ENCODE measurements at regions not wholly inside any gene's neighbourhood (a gene's known extent, or its start where the extent isn't known, plus 50 kb on each side); places are given as distances from the start of the nearest gene placed in this dataset.

DNA sequence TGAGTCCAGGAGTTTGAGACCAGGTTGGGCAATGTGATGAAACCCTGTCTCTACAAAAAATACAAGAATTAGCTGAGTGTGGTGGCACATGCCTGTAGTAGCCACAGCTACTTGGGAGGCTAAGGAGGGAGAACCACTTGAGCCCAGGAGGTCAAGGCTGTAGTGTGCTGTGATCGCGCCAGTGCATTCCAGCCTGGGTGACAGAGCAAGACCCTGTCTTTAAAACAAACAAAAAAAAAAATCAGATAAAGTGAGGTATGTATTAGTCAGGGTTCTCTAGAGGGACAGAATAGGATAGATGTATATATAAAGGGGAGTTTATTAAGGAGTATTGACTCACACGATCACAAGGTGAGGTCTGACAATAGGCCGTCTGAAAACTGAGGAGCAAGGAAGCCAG lies 101.5 kb upstream of the GPR26 start:
- peaks cover 0 to 23% (median under 1%) of the 10 kb centered on the region in 3 donors for H3K27me3 ChIP-seq (ENCODE audit: insufficient read depth in 3 of 3, low read length in 2 of 3)
- intact Hi-C loops (cut with DNase I), result loop anchor here (5.0 to 10.0 kb wide), 2 partner anchors 910 to 1812 kb away; no protein-coding TSS in a partner anchor

DNA sequence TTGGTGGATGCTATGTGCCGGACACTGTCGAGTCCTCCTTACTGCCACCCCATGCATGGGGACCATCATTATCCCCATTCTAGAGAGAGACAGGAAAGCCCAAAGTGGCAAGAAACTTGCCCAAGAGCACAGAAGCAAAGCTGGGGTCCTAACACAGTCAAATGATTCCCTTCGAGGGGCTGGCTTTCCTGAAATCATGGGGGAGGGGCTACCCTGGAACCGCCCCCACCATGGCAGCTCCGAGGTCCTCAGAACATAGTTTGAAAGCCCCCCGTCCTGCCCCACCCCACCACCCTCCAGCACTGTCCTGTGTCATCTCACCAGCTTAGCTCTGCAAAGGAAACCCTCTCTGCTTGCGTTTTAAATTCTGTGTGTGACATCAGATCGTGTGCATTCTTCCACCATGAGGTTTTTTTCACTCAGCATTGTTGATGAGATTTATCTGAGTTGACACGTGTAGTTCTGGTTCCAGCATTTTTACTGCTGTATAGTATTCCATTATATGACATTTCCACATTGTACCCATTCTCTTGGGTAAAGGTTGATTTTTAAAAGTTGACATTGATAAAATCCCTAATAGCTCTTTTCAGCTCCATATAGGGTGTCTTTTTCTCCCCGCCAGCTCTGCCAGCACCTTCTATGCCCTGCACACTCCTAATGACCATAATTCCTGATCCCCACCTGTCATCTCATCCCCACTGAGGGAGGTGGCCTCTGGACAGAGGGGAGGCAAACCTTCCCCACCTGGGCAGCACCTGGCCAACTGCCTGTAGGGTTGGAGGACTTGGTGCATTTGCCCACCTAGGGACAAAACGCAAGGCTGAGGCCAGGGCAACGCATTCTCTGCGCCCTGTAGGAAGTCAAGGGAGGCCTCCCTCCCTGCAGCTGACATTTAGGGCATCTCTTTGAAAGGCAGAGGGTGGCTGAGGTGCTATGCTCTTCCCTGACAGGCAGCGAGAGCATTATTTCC lies 100.2 kb upstream of the GPR26 start:
- 79 to 81% (median 80%) methylated on average over 14 of the region's 14 CpGs for WGBS, 3 donors
- Histone ChIP-seq H3K36me3 (ENCODE audit: insufficient read depth in 1 of 2, low read depth in 1 of 2) (no peaks in the 10 kb centered on the region), H3K4me3 (no peak overlapping the region), H3K27me3 (ENCODE audit: insufficient read depth in 3 of 3, low read length in 2 of 3) (peaks cover 0 to 34% (median 7%) of the 10 kb centered on the region in 3 donors), H3K9me3 (no peaks in the 10 kb centered on the region), H3K27ac (no peak overlapping the region), H3K4me1 (no peaks in the 10 kb centered on the region)
- DNase-seq, result no peak
- ATAC-seq, result no peak
- TF ChIP-seq, protein P1, sequence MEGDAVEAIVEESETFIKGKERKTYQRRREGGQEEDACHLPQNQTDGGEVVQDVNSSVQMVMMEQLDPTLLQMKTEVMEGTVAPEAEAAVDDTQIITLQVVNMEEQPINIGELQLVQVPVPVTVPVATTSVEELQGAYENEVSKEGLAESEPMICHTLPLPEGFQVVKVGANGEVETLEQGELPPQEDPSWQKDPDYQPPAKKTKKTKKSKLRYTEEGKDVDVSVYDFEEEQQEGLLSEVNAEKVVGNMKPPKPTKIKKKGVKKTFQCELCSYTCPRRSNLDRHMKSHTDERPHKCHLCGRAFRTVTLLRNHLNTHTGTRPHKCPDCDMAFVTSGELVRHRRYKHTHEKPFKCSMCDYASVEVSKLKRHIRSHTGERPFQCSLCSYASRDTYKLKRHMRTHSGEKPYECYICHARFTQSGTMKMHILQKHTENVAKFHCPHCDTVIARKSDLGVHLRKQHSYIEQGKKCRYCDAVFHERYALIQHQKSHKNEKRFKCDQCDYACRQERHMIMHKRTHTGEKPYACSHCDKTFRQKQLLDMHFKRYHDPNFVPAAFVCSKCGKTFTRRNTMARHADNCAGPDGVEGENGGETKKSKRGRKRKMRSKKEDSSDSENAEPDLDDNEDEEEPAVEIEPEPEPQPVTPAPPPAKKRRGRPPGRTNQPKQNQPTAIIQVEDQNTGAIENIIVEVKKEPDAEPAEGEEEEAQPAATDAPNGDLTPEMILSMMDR (IDR thresholded peaks at IDR 0.05), result no peak
- intact Hi-C loops (cut with DNase I), result loop anchor here (5.0 to 10.0 kb wide), 2 partner anchors 911 to 1814 kb away; no protein-coding TSS in a partner anchor

More for the DNA sequence above, 101.5 kb upstream of the GPR26 start:
- no peaks in the 10 kb centered on the region for H3K36me3 ChIP-seq (ENCODE audit: insufficient read depth in 1 of 2, low read depth in 1 of 2)
- H3K4me3 ChIP-seq, result no peak overlapping the region
- no peaks in the 10 kb centered on the region for H3K4me1 ChIP-seq
- no peaks in the 10 kb centered on the region for H3K9me3 ChIP-seq
- WGBS, 3 donors, result 86 to 88% (median 87%) methylated on average over 4 of the region's 4 CpGs
- TF ChIP-seq, protein P1 (IDR thresholded peaks at IDR 0.05), result no peak
- ATAC-seq (no peak), DNase-seq (no peak)
- no peak overlapping the region for H3K27ac ChIP-seq

DNA sequence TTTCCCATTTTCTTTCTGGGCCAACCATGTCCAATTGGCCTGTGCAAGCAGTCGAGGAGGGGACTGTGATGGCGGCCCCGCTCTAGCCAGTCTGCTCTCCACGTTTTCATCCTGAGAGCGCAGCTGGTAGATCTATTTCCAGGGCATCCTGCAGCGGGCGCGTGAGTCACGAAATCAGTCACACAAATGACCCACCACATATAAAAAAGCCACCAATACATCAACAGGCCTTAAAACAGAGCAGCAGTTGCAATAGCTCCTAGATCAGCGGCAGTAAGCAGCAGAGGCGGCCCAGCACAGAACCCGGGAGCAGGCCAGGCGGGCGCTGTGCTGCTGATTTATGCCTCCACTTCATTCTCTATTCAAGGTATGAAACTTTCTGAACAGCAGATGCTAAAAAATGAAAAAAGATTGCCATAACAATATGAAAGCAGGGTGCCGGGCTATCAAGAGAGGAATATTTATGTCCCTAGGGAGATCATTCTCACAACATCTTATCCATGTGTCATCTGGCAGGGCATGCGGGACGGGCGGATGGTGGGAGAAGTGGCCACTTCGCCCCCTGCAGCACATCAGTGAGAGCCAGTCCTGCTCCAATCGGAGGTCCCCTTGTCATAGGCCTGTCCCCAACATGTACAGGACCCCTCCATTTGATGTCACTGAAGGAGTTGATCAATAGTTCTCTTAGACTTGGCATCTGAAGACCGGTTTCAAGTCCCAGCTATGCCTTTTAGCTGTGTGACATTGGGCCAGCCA lies 98.0 kb upstream of the GPR26 start:
- ATAC-seq, result no peak
- intact Hi-C loops (cut with DNase I), result loop anchor here (5.0 to 10.0 kb wide), 2 partner anchors 913 to 1816 kb away; no protein-coding TSS in a partner anchor
- 71 to 75% (median 75%) methylated on average over 21 of the region's 21 CpGs for WGBS, 3 donors
- Histone ChIP-seq H3K4me3 (no peak overlapping the region), H3K36me3 (ENCODE audit: insufficient read depth in 1 of 2, low read depth in 1 of 2) (no peaks in the 10 kb centered on the region), H3K27me3 (ENCODE audit: insufficient read depth in 3 of 3, low read length in 2 of 3) (peaks cover 0 to 42% (median 8%) of the 10 kb centered on the region in 3 donors), H3K9me3 (no peaks in the 10 kb centered on the region), H3K4me1 (no peaks in the 10 kb centered on the region), H3K27ac (no peak overlapping the region)
- no peak for DNase-seq
- TF ChIP-seq, protein P1 (IDR thresholded peaks at IDR 0.05), result no peak

DNA sequence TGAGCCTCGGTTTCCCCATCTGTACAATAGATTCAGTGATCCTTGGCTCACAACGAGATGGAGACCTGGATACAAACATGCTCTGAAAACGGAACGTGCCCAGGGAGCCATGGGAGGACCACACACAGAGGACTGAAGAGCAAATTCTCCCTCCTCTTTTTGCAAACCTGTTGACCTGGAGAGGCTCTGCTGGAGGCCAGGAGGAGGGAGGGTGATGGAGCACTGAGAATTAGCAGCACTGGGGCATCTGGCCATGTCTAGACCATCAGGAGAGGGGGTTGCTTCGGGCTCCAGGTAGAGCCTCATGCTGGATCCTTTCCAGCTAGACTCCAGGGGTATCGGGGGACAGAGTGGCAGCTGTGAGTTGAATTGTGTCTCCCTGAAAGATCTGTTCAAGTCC lies 97.4 kb upstream of the GPR26 start:
- TF ChIP-seq, protein P1 (IDR thresholded peaks at IDR 0.05), result no peak
- 75 to 77% (median 75%) methylated on average over 6 of the region's 6 CpGs for WGBS, 3 donors
- no peaks in the 10 kb centered on the region for H3K36me3 ChIP-seq (ENCODE audit: insufficient read depth in 1 of 2, low read depth in 1 of 2)
- H3K4me1 ChIP-seq, result no peaks in the 10 kb centered on the region
- no peak for DNase-seq
- H3K9me3 ChIP-seq, result no peaks in the 10 kb centered on the region
- peaks cover 0 to 42% (median 8%) of the 10 kb centered on the region in 3 donors for H3K27me3 ChIP-seq (ENCODE audit: insufficient read depth in 3 of 3, low read length in 2 of 3)
- intact Hi-C loops (cut with DNase I), result loop anchor here (5.0 to 10.0 kb wide), 2 partner anchors 914 to 1816 kb away; no protein-coding TSS in a partner anchor
- no peak overlapping the region for H3K4me3 ChIP-seq
- no peak for ATAC-seq
- H3K27ac ChIP-seq, result no peak overlapping the region
